NCI-H524 treated with DMSO at 0.1 percent for 48 hours (cell line): ENCODE measurements at regions not wholly inside any gene's neighbourhood (a gene's known extent, or its start where the extent isn't known, plus 50 kb on each side); places are given as distances from the start of the nearest gene placed in this dataset.
"Not testable (repeated sequence)": the region's sequence is repeated elsewhere in the genome, so short reads cannot be mapped to it uniquely, and the experiment has no call there.

Experiments used
- DNase-seq: peaks from one replicate; lab custom pipeline; 2025; lab: John Stamatoyannopoulos, UW

- DNase-seq, result no peak
Measured at GRCh38 chr12:74595696-74596095, 58.1 kb downstream of the ATXN7L3B start.

GRCh38 chr12:74598819-74599218, 61.2 kb downstream of the ATXN7L3B start:
- DNase-seq, result no peak

- DNase-seq, result no peak
Measured at GRCh38 chr12:74599932-74600331, 62.3 kb downstream of the ATXN7L3B start.

- not testable (repeated sequence) for DNase-seq
Measured at GRCh38 chr12:74600817-74601216, 63.2 kb downstream of the ATXN7L3B start.

GRCh38 chr12:74602881-74603672, 65.4 kb downstream of the ATXN7L3B start:
- DNase-seq, result no peak

GRCh38 chr12:74608231-74608775, 70.7 kb downstream of the ATXN7L3B start:
- DNase-seq, result no peak

GRCh38 chr12:74610711-74611110, 73.1 kb downstream of the ATXN7L3B start:
- no peak for DNase-seq

- DNase-seq, result no peak
Measured at GRCh38 chr12:74614426-74614825, 76.8 kb downstream of the ATXN7L3B start.

GRCh38 chr12:74619084-74619483, 81.4 kb downstream of the ATXN7L3B start:
- DNase-seq, result no peak

- no peak for DNase-seq
Measured at GRCh38 chr12:74619884-74620283, 82.2 kb downstream of the ATXN7L3B start.

- no peak for DNase-seq
Measured at GRCh38 chr12:74620921-74621320, 83.3 kb downstream of the ATXN7L3B start.

- DNase-seq, result no peak
Measured at GRCh38 chr12:74624201-74624600, 86.6 kb downstream of the ATXN7L3B start.

GRCh38 chr12:74626397-74626796, 88.8 kb downstream of the ATXN7L3B start:
- no peak for DNase-seq

- no peak for DNase-seq
Measured at GRCh38 chr12:74641262-74641661, 103.6 kb downstream of the ATXN7L3B start.

- DNase-seq, result no peak
Measured at GRCh38 chr12:74641694-74642093, 104.1 kb downstream of the ATXN7L3B start.

- DNase-seq, result no peak
Measured at GRCh38 chr12:74644681-74645080, 107.0 kb downstream of the ATXN7L3B start.

- DNase-seq, result no peak
Measured at GRCh38 chr12:74646831-74647230, 109.2 kb downstream of the ATXN7L3B start.

GRCh38 chr12:74647256-74647655, 109.6 kb downstream of the ATXN7L3B start:
- DNase-seq, result no peak

GRCh38 chr12:74656251-74656650, 118.6 kb downstream of the ATXN7L3B start:
- no peak for DNase-seq

- no peak for DNase-seq
Measured at GRCh38 chr12:74660442-74660841, 122.8 kb downstream of the ATXN7L3B start.

- DNase-seq, result no peak
Measured at GRCh38 chr12:74663958-74664357, 126.3 kb downstream of the ATXN7L3B start.

GRCh38 chr12:74665690-74666089, 128.1 kb downstream of the ATXN7L3B start:
- no peak for DNase-seq

- DNase-seq, result no peak
Measured at GRCh38 chr12:74671421-74671820, 133.8 kb downstream of the ATXN7L3B start.

- DNase-seq, result not testable (repeated sequence)
Measured at GRCh38 chr12:74676955-74677354, 139.3 kb downstream of the ATXN7L3B start.
